Upper lobe of left lung (tissue), 4 donors: ENCODE measurements at regions not wholly inside any gene's neighbourhood (a gene's known extent, or its start where the extent isn't known, plus 50 kb on each side); places are given as distances from the start of the nearest gene placed in this dataset.

Source experiments
- EP300 ChIP-seq, 4 donors: sonication (generic); formaldehyde crosslinking; IDR thresholded peaks; one replicate each; pipeline ENCODE4 v1.5.1; 2017; ENCODE audit warnings: antibody characterized with exemption in 4 of 4, control low read depth in 2 of 4
- POLR2A ChIP-seq, 4 donors: fragments of 450-650 bp; IDR thresholded peaks; one replicate each; pipeline ENCODE4 v1.5.1; 2016 to 2017; ENCODE audit warnings: antibody characterized with exemption in 4 of 4, mild to moderate bottlenecking in 2 of 4
- TF ChIP-seq, protein P1 (sequence below), 6 experiments: fragments of 450-650 bp in 4 of 6; fragments of 200-600 bp in 2 of 6; sonication (generic) in 2 of 6; IDR thresholded peaks; one replicate each; pipeline ENCODE4 v1.5.1; 2016 to 2019; ENCODE audit warnings: antibody characterized with exemption in 6 of 6

DNA sequence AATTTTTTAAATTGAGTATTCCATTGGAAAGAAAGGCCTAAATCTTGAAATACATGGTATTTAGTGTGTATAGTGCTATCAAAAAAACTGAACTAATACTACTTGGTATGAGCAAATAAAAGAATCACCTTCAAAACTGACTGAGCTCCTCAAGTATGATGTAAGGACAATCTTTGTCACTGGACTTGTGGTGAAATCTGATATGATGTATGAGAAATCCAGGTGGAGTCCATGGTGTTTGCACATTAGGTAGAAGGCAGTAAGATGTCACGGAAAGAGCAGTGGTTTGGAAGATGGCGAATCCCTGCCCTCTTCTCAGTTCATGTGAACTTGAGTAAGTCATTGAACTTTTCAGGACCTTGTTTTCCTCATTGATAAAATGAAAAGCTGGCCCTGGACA is 62.1 kb upstream of the COL1A2 start:
- TF ChIP-seq POLR2A (IDR thresholded peaks at IDR 0.05): no peak
- no peak for TF ChIP-seq EP300 (IDR thresholded peaks at IDR 0.05)
- TF ChIP-seq, protein P1, sequence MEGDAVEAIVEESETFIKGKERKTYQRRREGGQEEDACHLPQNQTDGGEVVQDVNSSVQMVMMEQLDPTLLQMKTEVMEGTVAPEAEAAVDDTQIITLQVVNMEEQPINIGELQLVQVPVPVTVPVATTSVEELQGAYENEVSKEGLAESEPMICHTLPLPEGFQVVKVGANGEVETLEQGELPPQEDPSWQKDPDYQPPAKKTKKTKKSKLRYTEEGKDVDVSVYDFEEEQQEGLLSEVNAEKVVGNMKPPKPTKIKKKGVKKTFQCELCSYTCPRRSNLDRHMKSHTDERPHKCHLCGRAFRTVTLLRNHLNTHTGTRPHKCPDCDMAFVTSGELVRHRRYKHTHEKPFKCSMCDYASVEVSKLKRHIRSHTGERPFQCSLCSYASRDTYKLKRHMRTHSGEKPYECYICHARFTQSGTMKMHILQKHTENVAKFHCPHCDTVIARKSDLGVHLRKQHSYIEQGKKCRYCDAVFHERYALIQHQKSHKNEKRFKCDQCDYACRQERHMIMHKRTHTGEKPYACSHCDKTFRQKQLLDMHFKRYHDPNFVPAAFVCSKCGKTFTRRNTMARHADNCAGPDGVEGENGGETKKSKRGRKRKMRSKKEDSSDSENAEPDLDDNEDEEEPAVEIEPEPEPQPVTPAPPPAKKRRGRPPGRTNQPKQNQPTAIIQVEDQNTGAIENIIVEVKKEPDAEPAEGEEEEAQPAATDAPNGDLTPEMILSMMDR (IDR thresholded peaks at IDR 0.05): no peak
